Right lobe of liver (tissue), 4 donors: ENCODE measurements at regions not wholly inside any gene's neighbourhood (a gene's known extent, or its start where the extent isn't known, plus 50 kb on each side); places are given as distances from the start of the nearest gene placed in this dataset.
"Not testable (repeated sequence)": the region's sequence is repeated elsewhere in the genome, so short reads cannot be mapped to it uniquely, and the experiment has no call there.

Experiments
- CTCF ChIP-seq, 4 donors: fragments of 200-600 bp in 3 of 4; fragments of 450-650 bp in 1 of 4; IDR thresholded peaks; one replicate each; pipeline versions ENCODE4 v1.5.1 to v1.8.0; 2016 to 2022; ENCODE audit warnings: antibody characterized with exemption in 4 of 4, mild to moderate bottlenecking in 2 of 4
- POLR2A ChIP-seq: fragments of 450-650 bp; IDR thresholded peaks from one replicate; pipeline ENCODE4 v1.6.1; 2017; ENCODE audit warnings: antibody characterized with exemption, mild to moderate bottlenecking
- donor health status: DM: no; HTN: no; CAD: no.
- donor health status: DM: no; HTN: no; CAD: no.
- donor health status: DM: no; HTN: yes; CAD: no.

DNA sequence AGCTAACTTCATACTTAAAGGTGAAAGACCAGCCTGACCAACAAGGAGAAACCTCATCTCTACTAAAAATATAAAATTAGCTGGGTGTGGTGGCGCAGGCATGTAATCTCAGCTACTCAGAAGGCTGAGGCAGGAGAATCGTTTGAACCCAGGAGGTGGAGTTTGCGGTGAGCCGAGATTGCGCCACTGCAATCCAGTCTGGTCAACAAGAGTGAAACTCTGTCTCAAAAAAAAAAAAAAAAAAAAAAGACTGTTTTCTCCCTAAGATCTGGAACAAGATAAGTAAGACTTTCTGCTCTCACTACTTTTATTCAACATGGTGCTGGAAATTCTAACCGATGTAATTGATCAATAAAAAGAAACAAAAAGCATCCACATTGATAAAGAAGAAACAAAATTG is 131.9 kb upstream of the GALNT2 start:
- not testable (repeated sequence) for TF ChIP-seq POLR2A; CTCF (IDR thresholded peaks at IDR 0.05)
